IMR-90 (cell line): ENCODE measurements at regions not wholly inside any gene's neighbourhood (a gene's known extent, or its start where the extent isn't known, plus 50 kb on each side); places are given as distances from the start of the nearest gene placed in this dataset.

Source experiments
- ATAC-seq: fragments of 200-7000 bp; cut with Tn5 transposase; 2 replicates; pipeline ENCODE4 v1.9.1; 2020; ENCODE audit warnings: low read depth, mild to moderate bottlenecking, moderate library complexity
- BruUV-seq: library from RNA; stranded (reverse); fragments of 400-500 nt; replicated peaks from 2 replicates; lab custom pipeline; 2021; lab: Mats Ljungman, UMichigan
- CTCF ChIA-PET: fragments of 300-600 bp; formaldehyde crosslinking; extraction: SDS; loops from one replicate; lab custom pipeline; 2021; ENCODE audit warnings: antibody characterized with exemption; lab: Yijun Ruan, JAX
- POLR2A ChIA-PET: fragments of 300-600 bp; sonication (Branson Sonifier 250); formaldehyde crosslinking; loops from one replicate; lab custom pipeline; 2022; ENCODE audit warnings: antibody characterized with exemption; ENCODE audit not compliant: unreplicated experiment; lab: Charles Lee
- DNase-seq: peaks from one replicate; pipeline ENCODE4 v3.0.0; 2013
- H2AFZ ChIP-seq: replicated peaks from 2 replicates; pipeline ENCODE3; 2013; ENCODE audit warnings: low read length, mild to moderate bottlenecking; ENCODE audit not compliant: poor library complexity
- H2AK5ac ChIP-seq: 2 replicates; pipeline ENCODE4 v1.6.1; 2013; ENCODE audit warnings: low read depth, low read length, inconsistent platforms
- H2AK9ac ChIP-seq: replicated peaks from 2 replicates; pipeline ENCODE3; 2013; ENCODE audit warnings: mild to moderate bottlenecking, low read depth, low read length, moderate library complexity; ENCODE audit not compliant: poor library complexity
- H2BK120ac ChIP-seq: 2 replicates; pipeline ENCODE4 v1.6.1; 2013; ENCODE audit warnings: low read depth, low read length, inconsistent platforms
- H2BK15ac ChIP-seq: 3 replicates; pipeline ENCODE4 v1.6.1; 2013; ENCODE audit warnings: low read depth, low read length, inconsistent platforms
- H2BK20ac ChIP-seq: 2 replicates; pipeline ENCODE4 v1.6.1; 2013; ENCODE audit warnings: low read depth, mild to moderate bottlenecking, inconsistent platforms, low read length, moderate library complexity
- H2BK5ac ChIP-seq: 2 replicates; pipeline ENCODE4 v1.6.1; 2013; ENCODE audit warnings: mild to moderate bottlenecking, low read depth, low read length, inconsistent platforms; ENCODE audit not compliant: poor library complexity, severe bottlenecking
- H3K14ac ChIP-seq: replicated peaks from 2 replicates; pipeline ENCODE4 v1.6.1; 2013; ENCODE audit warnings: low read depth, low read length, inconsistent platforms
- H3K18ac ChIP-seq: 2 replicates; pipeline ENCODE4 v1.6.1; 2013; ENCODE audit warnings: low read depth, low read length, control low read depth
- H3K23ac ChIP-seq: 2 replicates; pipeline ENCODE4 v1.6.1; 2013; ENCODE audit warnings: low read depth, low read length, inconsistent platforms
- H3K27ac ChIP-seq: 2 replicates; pipeline ENCODE4 v1.5.1; 2013; ENCODE audit warnings: mild to moderate bottlenecking, control low read depth, low read length; ENCODE audit not compliant: insufficient read depth
- H3K27me3 ChIP-seq: 2 replicates; pipeline ENCODE4 v1.6.1; 2013; ENCODE audit warnings: low read length; ENCODE audit not compliant: control insufficient read depth, insufficient read depth
- H3K36me3 ChIP-seq: 2 replicates; pipeline ENCODE4 v1.6.1; 2013; ENCODE audit warnings: low read length, mixed read lengths; ENCODE audit not compliant: control insufficient read depth, insufficient read depth
- H3K4ac ChIP-seq: 2 replicates; pipeline ENCODE4 v1.6.1; 2013; ENCODE audit warnings: low read depth, low read length, inconsistent platforms
- H3K4me1 ChIP-seq: 2 replicates; pipeline ENCODE4 v1.6.1; 2013; ENCODE audit warnings: low read length, mixed read lengths; ENCODE audit not compliant: control insufficient read depth, insufficient read depth
- H3K4me2 ChIP-seq: 2 replicates; pipeline ENCODE4 v1.6.1; 2013; ENCODE audit warnings: low read depth, mild to moderate bottlenecking, control low read depth, low read length, moderate library complexity
- H3K4me3 ChIP-seq: 2 replicates; pipeline ENCODE4 v1.5.1; 2013; ENCODE audit warnings: low read depth, mild to moderate bottlenecking, control low read depth, low read length, moderate library complexity; ENCODE audit not compliant: insufficient read depth
- H3K56ac ChIP-seq: 2 replicates; pipeline ENCODE4 v1.6.1; 2013; ENCODE audit warnings: low read length, inconsistent platforms; ENCODE audit not compliant: insufficient read depth; ENCODE audit errors: extremely low read depth
- H3K79me1 ChIP-seq, 2 experiments: 2 replicates each; pipeline ENCODE4 v1.6.1; 2013; ENCODE audit warnings: low read length in 2 of 2, inconsistent platforms in 1 of 2, low read depth in 1 of 2
- H3K9ac ChIP-seq: 2 replicates; pipeline ENCODE4 v1.6.1; 2013; ENCODE audit warnings: low read depth, low read length, control low read depth
- H3K9me1 ChIP-seq: 2 replicates; pipeline ENCODE4 v1.6.1; 2013; ENCODE audit warnings: low read length, inconsistent platforms; ENCODE audit not compliant: insufficient read depth
- H3K9me3 ChIP-seq: 2 replicates; pipeline ENCODE4 v1.6.1; 2013; ENCODE audit warnings: low read length; ENCODE audit not compliant: control insufficient read depth, insufficient read depth
- H4K20me1 ChIP-seq: 2 replicates; pipeline ENCODE4 v1.6.1; 2013; ENCODE audit warnings: low read length, inconsistent platforms; ENCODE audit not compliant: insufficient read depth
- H4K5ac ChIP-seq: 2 replicates; pipeline ENCODE4 v1.6.1; 2013; ENCODE audit warnings: mild to moderate bottlenecking, low read depth, low read length, control low read depth
- H4K8ac ChIP-seq, 2 experiments: 2 replicates each; pipeline ENCODE4 v1.6.1; 2013; ENCODE audit warnings: low read depth in 2 of 2, low read length in 2 of 2, control low read depth in 1 of 2, inconsistent platforms in 1 of 2
- H4K91ac ChIP-seq: 2 replicates; pipeline ENCODE4 v1.6.1; 2013; ENCODE audit warnings: low read depth, low read length, inconsistent platforms; ENCODE audit not compliant: insufficient read depth
- BHLHE40 ChIP-seq: fragments of 150-350 bp; IDR thresholded peaks from 2 replicates; pipeline ENCODE4 v1.6.1; 2016; ENCODE audit warnings: mild to moderate bottlenecking, low read depth, low read length
- CEBPB ChIP-seq: IDR thresholded peaks from 2 replicates; pipeline ENCODE4 v1.6.1; 2012; ENCODE audit warnings: low read depth, low read length, improper control_type of control experiment
- CHD1 ChIP-seq: IDR thresholded peaks from 2 replicates; pipeline ENCODE4 v1.6.1; 2012; ENCODE audit warnings: low read depth, low read length, improper control_type of control experiment
- CTCF ChIP-seq: conservative IDR thresholded peaks from 2 replicates; pipeline ENCODE4 v1.5.1; 2012; ENCODE audit warnings: mild to moderate bottlenecking, low read depth, low read length, improper control_type of control experiment
- FOS ChIP-seq: fragments of 150-350 bp; IDR thresholded peaks from 2 replicates; pipeline ENCODE4 v1.6.1; 2016; ENCODE audit warnings: low read depth, low read length
- MAFK ChIP-seq: IDR thresholded peaks from 2 replicates; pipeline ENCODE4 v1.6.1; 2012; ENCODE audit warnings: low read depth, low read length, improper control_type of control experiment
- MAZ ChIP-seq: IDR thresholded peaks from 2 replicates; pipeline ENCODE4 v1.6.1; 2012; ENCODE audit warnings: low read depth, mild to moderate bottlenecking, low read length, improper control_type of control experiment, moderate library complexity, borderline replicate concordance
- MXI1 ChIP-seq: IDR thresholded peaks from 2 replicates; pipeline ENCODE4 v1.6.1; 2012; ENCODE audit warnings: low read depth, mild to moderate bottlenecking, low read length, moderate library complexity, borderline replicate concordance
- NFE2L2 ChIP-seq: fragments of 150-350 bp; IDR thresholded peaks from 2 replicates; pipeline ENCODE4 v1.6.1; 2016; ENCODE audit warnings: low read depth, mild to moderate bottlenecking, low read length
- POLR2A ChIP-seq: IDR thresholded peaks from 2 replicates; pipeline ENCODE4 v1.6.1; 2012; ENCODE audit warnings: mild to moderate bottlenecking, low read depth, low read length
- RAD21 ChIP-seq: IDR thresholded peaks from 2 replicates; pipeline ENCODE4 v1.6.1; 2012; ENCODE audit warnings: low read length, improper control_type of control experiment
- RCOR1 ChIP-seq: IDR thresholded peaks from 2 replicates; pipeline ENCODE4 v1.6.1; 2012; ENCODE audit warnings: mild to moderate bottlenecking, low read length, improper control_type of control experiment; ENCODE audit not compliant: insufficient replicate concordance
- RFX5 ChIP-seq: IDR thresholded peaks from 2 replicates; pipeline ENCODE4 v1.8.0; 2012; ENCODE audit warnings: low read depth, mild to moderate bottlenecking, low read length, moderate library complexity
- SMC3 ChIP-seq: fragments of 150-350 bp; IDR thresholded peaks from 2 replicates; pipeline ENCODE4 v1.6.1; 2016; ENCODE audit warnings: low read depth, mild to moderate bottlenecking, antibody characterized with exemption, low read length, moderate library complexity
- WGBS, 2 experiments: methylation state at CpG; one replicate each; pipeline versions ENCODE4 v1.1.5 to v1.1.7; 2013; ENCODE audit warnings: missing lambda C conversion rate in 2 of 2; ENCODE audit not compliant: insufficient read length in 1 of 2; ENCODE audit errors: extremely low coverage in 2 of 2; 5-methylcytosine and 5-hydroxymethylcytosine counted together
- dilution Hi-C: fragments of 300-500 bp; cut with HindIII; formaldehyde crosslinking; loops from one replicate; pipeline ENCODE4 v1.14.3; 2018; ENCODE audit warnings: low sequenced_read_pairs; ENCODE audit not compliant: unreplicated experiment
- in situ Hi-C: fragments of 300-500 bp; cut with MboI; formaldehyde crosslinking; loops from 3 replicates; pipeline ENCODE4 v1.14.3; 2019; ENCODE audit warnings: low sequenced_read_pairs, inconsistent platforms, mixed read lengths
- intact Hi-C: fragments of 100-400 bp; cut with micrococcal nuclease; formaldehyde crosslinking; loops from 2 replicates; pipeline ENCODE4 v1.10.0; 2022
- TF ChIP-seq, protein P1 (sequence below): fragments of 150-350 bp; IDR thresholded peaks from 2 replicates; pipeline ENCODE4 v1.6.1; 2017; ENCODE audit warnings: mild to moderate bottlenecking, antibody characterized with exemption, low read length, low read depth
- TF ChIP-seq, protein P2 (sequence below): fragments of 150-350 bp; IDR thresholded peaks from 2 replicates; pipeline ENCODE4 v1.6.1; 2016; ENCODE audit warnings: low read depth, mild to moderate bottlenecking, low read length, moderate library complexity, borderline replicate concordance

GRCh38 chr20:19820555-19821211 is 62.6 kb downstream of the RIN2 start:
- ATAC-seq (no peak), DNase-seq (no peak)
- Histone ChIP-seq H3K18ac (peak overlapping the region; percentile 24; the same call in 1 of the 2 replicates), H2AK9ac (no peak overlapping the region), H2BK15ac (peak overlapping the region; percentile 79; the same call in 2 of the 3 replicates), H3K4me2 (no peak overlapping the region), H4K8ac (peak overlapping the region in 1 of 2 experiments; percentile 71; a peak in 3 of 4 replicates), H4K5ac (peak overlapping the region; percentile 10; the same call in 1 of the 2 replicates), H3K14ac (peak overlapping the region; percentile 84), H3K23ac (peak overlapping the region; percentile 24; the same call in 1 of the 2 replicates), H3K27ac (no peak overlapping the region), H3K9me1 (peaks cover 24% of the 10 kb centered on the region), H3K4me3 (no peak overlapping the region), H2AFZ (no peak overlapping the region), H2BK20ac (peak overlapping the region; percentile 78), H2BK5ac (peak overlapping the region; percentile 43), H3K9ac (no peak overlapping the region), H3K9me3 (peaks cover 3% of the 10 kb centered on the region; the same call in 1 of the 2 replicates), H3K79me1 (peaks cover 11 to 56% of the 10 kb centered on the region in 2 experiments), H4K91ac (peak overlapping the region; percentile 78), H2AK5ac (peak overlapping the region; percentile 51), H2BK120ac (peak overlapping the region; percentile 87), H3K36me3 (peaks cover 7% of the 10 kb centered on the region; the same call in 1 of the 2 replicates), H4K20me1 (no peaks in the 10 kb centered on the region), H3K56ac (no peak overlapping the region), H3K27me3 (no peaks in the 10 kb centered on the region), H3K4ac (peak overlapping the region; percentile 76), H3K4me1 (peaks cover 14% of the 10 kb centered on the region)
- POLR2A ChIA-PET = no interaction called here
- dilution Hi-C loops = no loop called here
- CTCF ChIA-PET = no interaction called here
- WGBS, 2 experiments = no CpG with 5 or more reads among the region's 4 CpGs
- no TSS peak for BruUV-seq
- in situ Hi-C loops = no loop called here
- TF ChIP-seq BHLHE40 (no peak), CEBPB (no peak), POLR2A (no peak), MAFK (no peak), RAD21 (no peak), MXI1 (no peak), RFX5 (no peak), FOS (no peak), RCOR1 (no peak), NFE2L2 (no peak), CHD1 (no peak), MAZ (no peak), SMC3 (no peak), CTCF (no peak)
- TF ChIP-seq, protein P1, sequence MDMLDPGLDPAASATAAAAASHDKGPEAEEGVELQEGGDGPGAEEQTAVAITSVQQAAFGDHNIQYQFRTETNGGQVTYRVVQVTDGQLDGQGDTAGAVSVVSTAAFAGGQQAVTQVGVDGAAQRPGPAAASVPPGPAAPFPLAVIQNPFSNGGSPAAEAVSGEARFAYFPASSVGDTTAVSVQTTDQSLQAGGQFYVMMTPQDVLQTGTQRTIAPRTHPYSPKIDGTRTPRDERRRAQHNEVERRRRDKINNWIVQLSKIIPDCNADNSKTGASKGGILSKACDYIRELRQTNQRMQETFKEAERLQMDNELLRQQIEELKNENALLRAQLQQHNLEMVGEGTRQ = no peak
- TF ChIP-seq, protein P2, sequence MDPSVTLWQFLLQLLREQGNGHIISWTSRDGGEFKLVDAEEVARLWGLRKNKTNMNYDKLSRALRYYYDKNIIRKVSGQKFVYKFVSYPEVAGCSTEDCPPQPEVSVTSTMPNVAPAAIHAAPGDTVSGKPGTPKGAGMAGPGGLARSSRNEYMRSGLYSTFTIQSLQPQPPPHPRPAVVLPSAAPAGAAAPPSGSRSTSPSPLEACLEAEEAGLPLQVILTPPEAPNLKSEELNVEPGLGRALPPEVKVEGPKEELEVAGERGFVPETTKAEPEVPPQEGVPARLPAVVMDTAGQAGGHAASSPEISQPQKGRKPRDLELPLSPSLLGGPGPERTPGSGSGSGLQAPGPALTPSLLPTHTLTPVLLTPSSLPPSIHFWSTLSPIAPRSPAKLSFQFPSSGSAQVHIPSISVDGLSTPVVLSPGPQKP = no peak
- intact Hi-C loops = no loop called here
